ENCODE measurements at regions not wholly inside any gene's neighbourhood (a gene's known extent, or its start where the extent isn't known, plus 50 kb on each side); places are given as distances from the start of the nearest gene placed in this dataset.

DNA sequence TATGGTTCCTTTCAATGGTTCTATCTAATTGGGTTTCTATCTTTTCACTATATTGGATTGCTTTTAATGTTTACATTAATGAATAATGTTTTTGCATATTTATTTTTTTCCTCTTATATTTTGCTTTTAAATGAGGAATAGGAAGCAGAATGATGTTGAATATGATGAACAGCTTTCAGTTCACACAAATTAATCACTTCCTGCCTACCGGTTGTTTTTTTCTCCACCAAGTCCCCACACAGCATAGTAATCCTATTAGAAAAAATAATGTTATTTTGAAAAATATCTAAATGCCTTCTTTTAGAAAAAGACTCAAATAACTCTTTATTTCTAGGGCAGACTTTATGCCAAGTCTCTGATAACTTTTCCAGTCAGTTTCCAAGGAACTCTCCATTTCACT, 184.9 kb upstream of the MIR17HG start:
- Histone ChIP-seq H3K79me2 (ENCODE audit: low read depth) (no peaks in the 10 kb centered on the region), H3F3A (ENCODE audit: insufficient read depth, low read depth) (no peaks in the 10 kb centered on the region), H3K4me2 (no peak overlapping the region), H3K27me3 (ENCODE audit: insufficient read depth, low read depth) (no peaks in the 10 kb centered on the region), H4K20me1 (ENCODE audit: insufficient read depth) (no peaks in the 10 kb centered on the region), H3K4me1 (replicated peaks; ENCODE audit: insufficient read depth) (no peaks in the 10 kb centered on the region), H3K4me3 (no peak overlapping the region), H3K36me3 (ENCODE audit: low read depth) (no peaks in the 10 kb centered on the region), H2AFZ (no peak overlapping the region), H3K9me3 (ENCODE audit: insufficient read depth, low read depth) (no peaks in the 10 kb centered on the region), H3K9me2 (ENCODE audit: insufficient read depth) (no peaks in the 10 kb centered on the region), H3K27ac (no peak overlapping the region)
- BruUV-seq (replicated peaks): no TSS peak
- TF ChIP-seq CTCF (conservative IDR thresholded peaks at IDR 0.05) (no peak), EZH2 (IDR thresholded peaks at IDR 0.05; ENCODE audit: low read depth) (no peak)
- DNase-seq: no peak
- CTCF ChIA-PET: no interaction called here
- intact Hi-C loops (cut with micrococcal nuclease; ENCODE audit: unreplicated experiment): no loop called here
- POLR2A ChIA-PET (ENCODE audit: unreplicated experiment): no interaction called here

DNA sequence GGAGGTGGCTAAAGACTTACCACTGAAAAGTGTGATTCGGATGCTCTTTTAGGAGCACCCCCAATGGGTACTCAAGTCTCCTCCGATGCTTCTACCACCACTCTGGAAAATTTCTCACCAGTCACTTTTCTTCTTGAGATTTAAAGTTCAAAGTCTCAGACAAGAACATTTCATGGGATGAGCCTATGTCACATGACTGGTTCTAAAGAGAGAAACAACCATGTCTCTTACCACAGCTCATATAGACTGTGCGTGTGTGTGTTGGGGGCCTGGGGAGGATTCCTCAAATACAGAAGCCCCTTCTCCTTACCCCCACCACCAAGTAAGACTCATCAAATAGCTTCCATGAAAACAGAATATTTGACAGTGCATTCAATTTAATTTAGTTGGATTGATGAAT, 181.7 kb upstream of the MIR17HG start:
- Histone ChIP-seq H4K20me1 (ENCODE audit: insufficient read depth) (no peaks in the 10 kb centered on the region), H3K9me3 (ENCODE audit: insufficient read depth, low read depth) (no peaks in the 10 kb centered on the region), H3K27ac (no peak overlapping the region), H3K27me3 (ENCODE audit: insufficient read depth, low read depth) (no peaks in the 10 kb centered on the region), H2AFZ (no peak overlapping the region), H3K9me2 (ENCODE audit: insufficient read depth) (no peaks in the 10 kb centered on the region), H3K79me2 (ENCODE audit: low read depth) (no peaks in the 10 kb centered on the region), H3K4me3 (no peak overlapping the region), H3K4me2 (no peak overlapping the region), H3K36me3 (ENCODE audit: low read depth) (no peaks in the 10 kb centered on the region), H3K4me1 (replicated peaks; ENCODE audit: insufficient read depth) (no peaks in the 10 kb centered on the region), H3F3A (ENCODE audit: insufficient read depth, low read depth) (no peaks in the 10 kb centered on the region)
- intact Hi-C loops (cut with micrococcal nuclease; ENCODE audit: unreplicated experiment): no loop called here
- ChIA-PET CTCF (no interaction called here), POLR2A (ENCODE audit: unreplicated experiment) (no interaction called here)
- TF ChIP-seq EZH2 (IDR thresholded peaks at IDR 0.05; ENCODE audit: low read depth): no peak
- no peak for TF ChIP-seq CTCF (conservative IDR thresholded peaks at IDR 0.05)
- DNase-seq: no peak
- no TSS peak for BruUV-seq (replicated peaks)

GRCh38 chr13:91166714-91167511, 180.6 kb upstream of the MIR17HG start:
- no peaks in the 10 kb centered on the region for H4K20me1 ChIP-seq (ENCODE audit: insufficient read depth)
- no peaks in the 10 kb centered on the region for H3K9me3 ChIP-seq (ENCODE audit: insufficient read depth, low read depth)
- no peaks in the 10 kb centered on the region for H3K27me3 ChIP-seq (ENCODE audit: insufficient read depth, low read depth)
- ChIA-PET CTCF (no interaction called here), POLR2A (ENCODE audit: unreplicated experiment) (no interaction called here)
- H3K4me1 ChIP-seq (replicated peaks; ENCODE audit: insufficient read depth): no peaks in the 10 kb centered on the region
- no peaks in the 10 kb centered on the region for H3K36me3 ChIP-seq (ENCODE audit: low read depth)
- H3K4me3 ChIP-seq: no peak overlapping the region
- no peak overlapping the region for H3K27ac ChIP-seq
- H3K9me2 ChIP-seq (ENCODE audit: insufficient read depth): no peaks in the 10 kb centered on the region
- H3K4me2 ChIP-seq: no peak overlapping the region
- H3K79me2 ChIP-seq (ENCODE audit: low read depth): no peaks in the 10 kb centered on the region
- no peak for DNase-seq
- H3F3A ChIP-seq (ENCODE audit: insufficient read depth, low read depth): no peaks in the 10 kb centered on the region
- no TSS peak for BruUV-seq (replicated peaks)
- TF ChIP-seq EZH2 (IDR thresholded peaks at IDR 0.05; ENCODE audit: low read depth): no peak
- TF ChIP-seq CTCF (conservative IDR thresholded peaks at IDR 0.05): no peak
- intact Hi-C loops (cut with micrococcal nuclease; ENCODE audit: unreplicated experiment): no loop called here
- H2AFZ ChIP-seq: no peak overlapping the region
